Testis (tissue), 2 donors: ENCODE measurements at regions not wholly inside any gene's neighbourhood (a gene's known extent, or its start where the extent isn't known, plus 50 kb on each side); places are given as distances from the start of the nearest gene placed in this dataset.

Experiments used
- CTCF ChIP-seq, 3 experiments: fragments of 450-650 bp in 2 of 3; fragments of 200-600 bp in 1 of 3; sonication (generic) in 1 of 3; IDR thresholded peaks; one replicate each; pipeline ENCODE4 v1.5.1; 2016 to 2019; ENCODE audit warnings: antibody characterized with exemption in 3 of 3, mild to moderate bottlenecking in 2 of 3, moderate library complexity in 1 of 3
- POLR2A ChIP-seq: fragments of 450-650 bp; IDR thresholded peaks from one replicate; pipeline ENCODE4 v1.6.1; 2017; ENCODE audit warnings: antibody characterized with exemption, mild to moderate bottlenecking, moderate library complexity

- TF ChIP-seq CTCF (IDR thresholded peaks at IDR 0.05) (no peak), POLR2A (no peak)
Measured at GRCh38 chr2:35803126-35803525, 552.5 kb upstream of the CRIM1 start.
